SU-DHL-6 (cell line): ENCODE measurements at regions not wholly inside any gene's neighbourhood (a gene's known extent, or its start where the extent isn't known, plus 50 kb on each side); places are given as distances from the start of the nearest gene placed in this dataset.
"Not testable (repeated sequence)": the region's sequence is repeated elsewhere in the genome, so short reads cannot be mapped to it uniquely, and the experiment has no call there.

Experiments
- CTCF ChIP-seq: fragments of 200-600 bp; sonication (generic); IDR thresholded peaks from one replicate; pipeline ENCODE4 v1.5.1; 2017; ENCODE audit warnings: antibody characterized with exemption, mild to moderate bottlenecking, low read length, moderate library complexity; ENCODE audit not compliant: insufficient read depth, poor library complexity, severe bottlenecking
- EZH2phosphoT487 ChIP-seq: fragments of 200-600 bp; sonication (generic), shearing (Covaris generic); conservative IDR thresholded peaks from 2 replicates; pipeline ENCODE4 v1.6.1; 2018; ENCODE audit warnings: mild to moderate bottlenecking, antibody characterized with exemption, low read length, moderate library complexity, mixed read lengths

- not testable (repeated sequence) for TF ChIP-seq CTCF, EZH2phosphoT487
Measured at GRCh38 chr20:48374031-48374907, 453.5 kb downstream of the PREX1 start.
